Activated B cell treated with CpG ODN at 0.5 μM for 24 hours (primary cell): ENCODE measurements at regions not wholly inside any gene's neighbourhood (a gene's known extent, or its start where the extent isn't known, plus 50 kb on each side); places are given as distances from the start of the nearest gene placed in this dataset.

Experiments used
- ATAC-seq: fragments of 200-7000 bp; cut with Tn5 transposase; one replicate; pipeline ENCODE4 v1.10.0; 2021; ENCODE audit warnings: low read depth, mild to moderate bottlenecking, moderate library complexity
- CTCF ChIA-PET: fragments of 350-600 bp; sonication (Branson Sonifier 250); formaldehyde crosslinking; loops from one replicate; lab custom pipeline; 2021; ENCODE audit warnings: antibody characterized with exemption; lab: Charles Lee
- POLR2A ChIA-PET: fragments of 350-600 bp; sonication (Branson Sonifier 250); formaldehyde crosslinking; loops from one replicate; lab custom pipeline; 2021; ENCODE audit warnings: antibody characterized with exemption; lab: Charles Lee
- DNase-seq: peaks from one replicate; pipeline ENCODE4 v3.0.0; 2022
- H3K27ac Mint-ChIP-seq: one replicate; pipeline ENCODE4 v1.8.0; 2020; ENCODE audit warnings: mixed read lengths
- H3K27me3 Mint-ChIP-seq: one replicate; pipeline ENCODE4 v1.8.0; 2021; ENCODE audit warnings: mixed read lengths
- H3K36me3 Mint-ChIP-seq: one replicate; pipeline ENCODE4 v1.8.0; 2021; ENCODE audit warnings: low read depth, mixed read lengths
- H3K4me1 Mint-ChIP-seq: one replicate; pipeline ENCODE4 v1.8.0; 2021; ENCODE audit warnings: mixed read lengths
- H3K4me3 Mint-ChIP-seq: one replicate; pipeline ENCODE4 v1.8.0; 2020; ENCODE audit warnings: mild to moderate bottlenecking, mixed read lengths
- H3K9me3 Mint-ChIP-seq: one replicate; pipeline ENCODE4 v1.8.0; 2020; ENCODE audit warnings: mixed read lengths
- CTCF ChIP-seq: fragments of 200-600 bp; IDR thresholded peaks from one replicate; pipeline ENCODE4 v1.8.0; 2022; ENCODE audit warnings: antibody characterized with exemption, mild to moderate bottlenecking
- intact Hi-C: fragments of 100-400 bp; cut with micrococcal nuclease; formaldehyde crosslinking; loops from one replicate; pipeline ENCODE4 v1.15.1; 2024

DNA sequence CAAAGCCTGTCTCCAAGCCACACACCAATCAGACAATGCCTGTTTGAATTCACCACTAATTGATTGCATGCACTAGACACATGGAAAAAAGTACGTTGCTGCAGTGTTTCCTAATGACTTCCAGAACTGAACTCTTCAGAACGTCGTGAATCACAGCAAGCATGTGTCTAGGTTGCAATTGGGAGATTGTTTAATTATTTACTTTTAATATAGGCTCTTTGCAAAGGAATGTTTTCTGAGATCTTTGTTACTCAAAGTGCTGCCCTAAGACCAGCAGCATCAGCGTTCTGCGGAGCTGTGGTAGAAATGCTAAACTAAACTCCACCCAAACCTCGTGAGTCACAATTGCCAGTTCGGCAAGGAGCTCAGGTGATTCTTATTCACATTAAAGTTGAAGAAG lies 52.7 kb upstream of the CCDC68 start:
- POLR2A ChIA-PET, result no interaction called here
- H3K4me3 Mint-ChIP-seq, result no peak overlapping the region
- CTCF ChIA-PET, result no interaction called here
- no peak overlapping the region for H3K27ac Mint-ChIP-seq
- intact Hi-C loops, result no loop called here
- no peaks in the 10 kb centered on the region for H3K4me1 Mint-ChIP-seq
- DNase-seq (no peak), ATAC-seq (no peak)
- no peaks in the 10 kb centered on the region for H3K27me3 Mint-ChIP-seq
- TF ChIP-seq CTCF, result no peak
- H3K9me3 Mint-ChIP-seq, result peaks cover 3% of the 10 kb centered on the region
- H3K36me3 Mint-ChIP-seq, result no peaks in the 10 kb centered on the region
